OCI-LY7 (cell line): ENCODE measurements at regions not wholly inside any gene's neighbourhood (a gene's known extent, or its start where the extent isn't known, plus 50 kb on each side); places are given as distances from the start of the nearest gene placed in this dataset.

ENCODE experiments used
- CTCF ChIP-seq: fragments of 200-600 bp; sonication (generic); conservative IDR thresholded peaks from 2 replicates; pipeline ENCODE4 v1.5.1; 2014; ENCODE audit warnings: mild to moderate bottlenecking, antibody characterized with exemption, low read length, moderate library complexity, mixed read lengths
- EZH2phosphoT487 ChIP-seq: fragments of 200-600 bp; sonication (generic); IDR thresholded peaks from 2 replicates; pipeline ENCODE4 v1.6.1; 2018; ENCODE audit warnings: low read depth, borderline replicate concordance, mild to moderate bottlenecking, mixed run types, antibody characterized with exemption, low read length, moderate library complexity, mixed read lengths

- TF ChIP-seq EZH2phosphoT487 (no peak), CTCF (no peak)
Measured at GRCh38 chr12:94079566-94080340, 68.6 kb upstream of the PLXNC1 start.
